NCI-H748 treated with DMSO at 0.1 percent for 48 hours (cell line): ENCODE measurements at regions not wholly inside any gene's neighbourhood (a gene's known extent, or its start where the extent isn't known, plus 50 kb on each side); places are given as distances from the start of the nearest gene placed in this dataset.

Experiments
- DNase-seq: peaks from one replicate; lab custom pipeline; 2025; lab: John Stamatoyannopoulos, UW

GRCh38 chr6:95142661-95143335 is 434.5 kb upstream of the MANEA start:
- no peak for DNase-seq

- DNase-seq = no peak
These were observed 433.7 kb upstream of the MANEA start for GRCh38 chr6:95143408-95144180.

- no peak for DNase-seq
These were observed 431.9 kb upstream of the MANEA start for GRCh38 chr6:95145457-95145856.

GRCh38 chr6:95159557-95159956 is 417.8 kb upstream of the MANEA start:
- no peak for DNase-seq

GRCh38 chr6:95169775-95170174 is 407.6 kb upstream of the MANEA start:
- DNase-seq = no peak

GRCh38 chr6:95175927-95176675 is 401.2 kb upstream of the MANEA start:
- DNase-seq = peak; percentile 57

- DNase-seq = no peak
These were observed 391.5 kb upstream of the MANEA start for GRCh38 chr6:95185874-95186273.

- no peak for DNase-seq
These were observed 390.6 kb upstream of the MANEA start for GRCh38 chr6:95186710-95187109.

GRCh38 chr6:95197590-95197989 is 379.7 kb upstream of the MANEA start:
- DNase-seq = no peak

GRCh38 chr6:95203153-95203754 is 374.1 kb upstream of the MANEA start:
- peak; percentile 40 for DNase-seq

GRCh38 chr6:95204178-95204577 is 373.2 kb upstream of the MANEA start:
- DNase-seq = no peak

- DNase-seq = no peak
These were observed 368.7 kb upstream of the MANEA start for GRCh38 chr6:95208621-95209020.

GRCh38 chr6:95209074-95209473 is 368.3 kb upstream of the MANEA start:
- DNase-seq = no peak

GRCh38 chr6:95216555-95216954 is 360.8 kb upstream of the MANEA start:
- no peak for DNase-seq

- peak; percentile 33 for DNase-seq
These were observed 350.0 kb upstream of the MANEA start for GRCh38 chr6:95227351-95227750.

GRCh38 chr6:95228636-95229035 is 348.7 kb upstream of the MANEA start:
- peak; percentile 58 for DNase-seq

GRCh38 chr6:95230071-95230740 is 347.1 kb upstream of the MANEA start:
- DNase-seq = no peak

GRCh38 chr6:95231416-95231815 is 345.9 kb upstream of the MANEA start:
- no peak for DNase-seq

- no peak for DNase-seq
These were observed 344.9 kb upstream of the MANEA start for GRCh38 chr6:95232446-95232845.

- no peak for DNase-seq
These were observed 343.5 kb upstream of the MANEA start for GRCh38 chr6:95233879-95234278.

- DNase-seq = no peak
These were observed 336.8 kb upstream of the MANEA start for GRCh38 chr6:95240514-95240913.

- DNase-seq = no peak
These were observed 334.8 kb upstream of the MANEA start for GRCh38 chr6:95242560-95242959.
